ENCODE measurements at regions not wholly inside any gene's neighbourhood (a gene's known extent, or its start where the extent isn't known, plus 50 kb on each side); places are given as distances from the start of the nearest gene placed in this dataset.
A peak's percentile ranks its signal among the peaks of the same experiment; 100 is the strongest.

- no peaks in the 10 kb centered on the region for H3K9me2 ChIP-seq (ENCODE audit: insufficient read depth)
- peaks cover 60% of the 10 kb centered on the region for H3K27me3 ChIP-seq (ENCODE audit: insufficient read depth, low read depth)
- H3K9me3 ChIP-seq (ENCODE audit: insufficient read depth, low read depth) = 0 out of 2 replicates have a peak, but pooled peaks cover 4% of the 10 kb centered on the region
- no peaks in the 10 kb centered on the region for H3K36me3 ChIP-seq (ENCODE audit: low read depth)
- H3K4me3 ChIP-seq = no peak overlapping the region
- no peak overlapping the region for H2AFZ ChIP-seq
- no peaks in the 10 kb centered on the region for H4K20me1 ChIP-seq (ENCODE audit: insufficient read depth)
- BruUV-seq (replicated peaks) = no TSS peak
- intact Hi-C loops (cut with micrococcal nuclease; ENCODE audit: unreplicated experiment) = no loop called here
- no peaks in the 10 kb centered on the region for H3F3A ChIP-seq (ENCODE audit: insufficient read depth, low read depth)
- DNase-seq = no peak
- no peak overlapping the region for H3K4me2 ChIP-seq
- H3K27ac ChIP-seq = no peak overlapping the region
- H3K79me2 ChIP-seq (ENCODE audit: low read depth) = no peaks in the 10 kb centered on the region
- no peaks in the 10 kb centered on the region for H3K4me1 ChIP-seq (replicated peaks; ENCODE audit: insufficient read depth)
- ChIA-PET CTCF (no interaction called here), POLR2A (ENCODE audit: unreplicated experiment) (no interaction called here)
- TF ChIP-seq EZH2 (IDR thresholded peaks at IDR 0.05; ENCODE audit: low read depth) = no peak
- TF ChIP-seq, protein P1, sequence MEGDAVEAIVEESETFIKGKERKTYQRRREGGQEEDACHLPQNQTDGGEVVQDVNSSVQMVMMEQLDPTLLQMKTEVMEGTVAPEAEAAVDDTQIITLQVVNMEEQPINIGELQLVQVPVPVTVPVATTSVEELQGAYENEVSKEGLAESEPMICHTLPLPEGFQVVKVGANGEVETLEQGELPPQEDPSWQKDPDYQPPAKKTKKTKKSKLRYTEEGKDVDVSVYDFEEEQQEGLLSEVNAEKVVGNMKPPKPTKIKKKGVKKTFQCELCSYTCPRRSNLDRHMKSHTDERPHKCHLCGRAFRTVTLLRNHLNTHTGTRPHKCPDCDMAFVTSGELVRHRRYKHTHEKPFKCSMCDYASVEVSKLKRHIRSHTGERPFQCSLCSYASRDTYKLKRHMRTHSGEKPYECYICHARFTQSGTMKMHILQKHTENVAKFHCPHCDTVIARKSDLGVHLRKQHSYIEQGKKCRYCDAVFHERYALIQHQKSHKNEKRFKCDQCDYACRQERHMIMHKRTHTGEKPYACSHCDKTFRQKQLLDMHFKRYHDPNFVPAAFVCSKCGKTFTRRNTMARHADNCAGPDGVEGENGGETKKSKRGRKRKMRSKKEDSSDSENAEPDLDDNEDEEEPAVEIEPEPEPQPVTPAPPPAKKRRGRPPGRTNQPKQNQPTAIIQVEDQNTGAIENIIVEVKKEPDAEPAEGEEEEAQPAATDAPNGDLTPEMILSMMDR (conservative IDR thresholded peaks at IDR 0.05) = no peak
These were observed 290.0 kb downstream of the CYP26B1 start for GRCh38 chr2:71857636-71858035.

- Histone ChIP-seq H3K4me1 (replicated peaks; ENCODE audit: insufficient read depth) (no peaks in the 10 kb centered on the region), H3F3A (ENCODE audit: insufficient read depth, low read depth) (no peaks in the 10 kb centered on the region), H4K20me1 (ENCODE audit: insufficient read depth) (no peaks in the 10 kb centered on the region), H2AFZ (no peak overlapping the region), H3K9me3 (ENCODE audit: insufficient read depth, low read depth) (0 out of 2 replicates have a peak, but pooled peaks cover 4% of the 10 kb centered on the region), H3K27ac (no peak overlapping the region), H3K4me2 (no peak overlapping the region), H3K36me3 (ENCODE audit: low read depth) (no peaks in the 10 kb centered on the region), H3K9me2 (ENCODE audit: insufficient read depth) (no peaks in the 10 kb centered on the region), H3K4me3 (no peak overlapping the region), H3K79me2 (ENCODE audit: low read depth) (no peaks in the 10 kb centered on the region), H3K27me3 (ENCODE audit: insufficient read depth, low read depth) (peaks cover 64% of the 10 kb centered on the region)
- no peak for TF ChIP-seq EZH2 (IDR thresholded peaks at IDR 0.05; ENCODE audit: low read depth)
- TF ChIP-seq, protein P1 (conservative IDR thresholded peaks at IDR 0.05) = no peak
- CTCF ChIA-PET = no interaction called here
- intact Hi-C loops (cut with micrococcal nuclease; ENCODE audit: unreplicated experiment) = no loop called here
- peak in 1 of 2 experiments; percentile 38 for DNase-seq
- no TSS peak for BruUV-seq (replicated peaks)
- POLR2A ChIA-PET (ENCODE audit: unreplicated experiment) = no interaction called here
These were observed 290.7 kb downstream of the CYP26B1 start for GRCh38 chr2:71856773-71857525.

- Histone ChIP-seq H3K79me2 (ENCODE audit: low read depth) (no peaks in the 10 kb centered on the region), H3K27me3 (ENCODE audit: insufficient read depth, low read depth) (peaks cover 46% of the 10 kb centered on the region), H3K4me2 (no peak overlapping the region), H2AFZ (no peak overlapping the region), H4K20me1 (ENCODE audit: insufficient read depth) (no peaks in the 10 kb centered on the region), H3K36me3 (ENCODE audit: low read depth) (no peaks in the 10 kb centered on the region), H3K4me3 (no peak overlapping the region), H3K9me3 (ENCODE audit: insufficient read depth, low read depth) (0 out of 2 replicates have a peak, but pooled peaks cover 4% of the 10 kb centered on the region), H3K4me1 (replicated peaks; ENCODE audit: insufficient read depth) (no peaks in the 10 kb centered on the region), H3F3A (ENCODE audit: insufficient read depth, low read depth) (no peaks in the 10 kb centered on the region), H3K27ac (no peak overlapping the region), H3K9me2 (ENCODE audit: insufficient read depth) (no peaks in the 10 kb centered on the region)
- no peak for DNase-seq
- CTCF ChIA-PET = no interaction called here
- no peak for TF ChIP-seq EZH2 (IDR thresholded peaks at IDR 0.05; ENCODE audit: low read depth)
- TF ChIP-seq, protein P1 (conservative IDR thresholded peaks at IDR 0.05) = no peak
- no TSS peak for BruUV-seq (replicated peaks)
- POLR2A ChIA-PET (ENCODE audit: unreplicated experiment) = no interaction called here
- intact Hi-C loops (cut with micrococcal nuclease; ENCODE audit: unreplicated experiment) = no loop called here
These were observed 293.8 kb downstream of the CYP26B1 start for GRCh38 chr2:71853858-71854257.

Data from PC-9 (cell line).